OCI-LY1 (cell line): ENCODE measurements at regions not wholly inside any gene's neighbourhood (a gene's known extent, or its start where the extent isn't known, plus 50 kb on each side); places are given as distances from the start of the nearest gene placed in this dataset.

Source experiments
- EZH2 ChIP-seq: fragments of 200-600 bp; sonication (generic), shearing (Covaris generic); IDR thresholded peaks from 2 replicates; pipeline ENCODE4 v1.8.0; 2017; ENCODE audit warnings: borderline replicate concordance, mixed run types, mild to moderate bottlenecking, antibody characterized with exemption, low read length, moderate library complexity, mixed read lengths
- TF ChIP-seq, protein P1 (sequence below): fragments of 200-600 bp; sonication (generic), shearing (Covaris generic); IDR thresholded peaks from 2 replicates; pipeline ENCODE4 v1.5.1; 2017; ENCODE audit warnings: mild to moderate bottlenecking, antibody characterized with exemption, low read length, moderate library complexity, mixed read lengths

GRCh38 chr14:106062502-106063272 lies 536.3 kb downstream of the TMEM121 start:
- TF ChIP-seq, protein P1, sequence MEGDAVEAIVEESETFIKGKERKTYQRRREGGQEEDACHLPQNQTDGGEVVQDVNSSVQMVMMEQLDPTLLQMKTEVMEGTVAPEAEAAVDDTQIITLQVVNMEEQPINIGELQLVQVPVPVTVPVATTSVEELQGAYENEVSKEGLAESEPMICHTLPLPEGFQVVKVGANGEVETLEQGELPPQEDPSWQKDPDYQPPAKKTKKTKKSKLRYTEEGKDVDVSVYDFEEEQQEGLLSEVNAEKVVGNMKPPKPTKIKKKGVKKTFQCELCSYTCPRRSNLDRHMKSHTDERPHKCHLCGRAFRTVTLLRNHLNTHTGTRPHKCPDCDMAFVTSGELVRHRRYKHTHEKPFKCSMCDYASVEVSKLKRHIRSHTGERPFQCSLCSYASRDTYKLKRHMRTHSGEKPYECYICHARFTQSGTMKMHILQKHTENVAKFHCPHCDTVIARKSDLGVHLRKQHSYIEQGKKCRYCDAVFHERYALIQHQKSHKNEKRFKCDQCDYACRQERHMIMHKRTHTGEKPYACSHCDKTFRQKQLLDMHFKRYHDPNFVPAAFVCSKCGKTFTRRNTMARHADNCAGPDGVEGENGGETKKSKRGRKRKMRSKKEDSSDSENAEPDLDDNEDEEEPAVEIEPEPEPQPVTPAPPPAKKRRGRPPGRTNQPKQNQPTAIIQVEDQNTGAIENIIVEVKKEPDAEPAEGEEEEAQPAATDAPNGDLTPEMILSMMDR = no peak
- no peak for TF ChIP-seq EZH2
